Loucy (cell line): ENCODE measurements at regions not wholly inside any gene's neighbourhood (a gene's known extent, or its start where the extent isn't known, plus 50 kb on each side); places are given as distances from the start of the nearest gene placed in this dataset.

Experiments used
- EZH2phosphoT487 ChIP-seq: fragments of 200-600 bp; IDR thresholded peaks from 2 replicates; pipeline ENCODE4 v1.6.1; 2018; ENCODE audit warnings: antibody characterized with exemption, mild to moderate bottlenecking, moderate library complexity, borderline replicate concordance
- TF ChIP-seq, protein P1 (sequence below): fragments of 200-600 bp; sonication (generic); conservative IDR thresholded peaks from 2 replicates; pipeline ENCODE4 v1.5.1; 2014; ENCODE audit warnings: mild to moderate bottlenecking, antibody characterized with exemption, low read length

DNA sequence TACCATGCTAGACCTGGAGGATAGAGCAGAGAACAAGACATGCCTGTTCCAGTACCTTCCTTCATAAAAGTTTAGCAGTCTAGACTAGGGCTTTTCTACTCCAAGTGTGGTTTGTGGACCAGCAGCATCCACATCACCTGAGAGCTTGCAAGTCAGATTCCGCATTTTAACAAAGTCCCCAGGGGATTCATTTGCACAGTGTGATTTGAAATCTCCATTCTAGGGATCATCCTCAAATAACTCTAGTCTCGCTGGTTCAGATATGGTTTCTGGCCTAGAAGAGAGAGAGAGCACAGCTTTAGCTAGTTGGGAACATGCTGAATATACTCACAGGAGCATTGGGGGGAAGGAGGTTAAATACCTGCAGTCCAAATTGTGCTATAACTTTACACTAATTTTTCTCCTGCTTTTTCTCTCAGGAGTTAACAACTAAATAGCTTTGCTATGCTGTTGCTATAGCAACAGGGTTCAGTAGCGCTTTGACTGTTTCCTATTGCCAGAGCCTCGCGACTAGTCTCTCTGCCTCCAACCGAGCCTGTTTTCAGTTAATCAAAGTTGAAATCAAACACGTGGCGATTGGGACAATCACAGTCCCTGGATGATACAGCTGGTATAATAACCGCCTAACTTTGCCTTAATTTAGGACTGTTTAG, 64.0 kb upstream of the RASGRF1 start:
- TF ChIP-seq, protein P1, sequence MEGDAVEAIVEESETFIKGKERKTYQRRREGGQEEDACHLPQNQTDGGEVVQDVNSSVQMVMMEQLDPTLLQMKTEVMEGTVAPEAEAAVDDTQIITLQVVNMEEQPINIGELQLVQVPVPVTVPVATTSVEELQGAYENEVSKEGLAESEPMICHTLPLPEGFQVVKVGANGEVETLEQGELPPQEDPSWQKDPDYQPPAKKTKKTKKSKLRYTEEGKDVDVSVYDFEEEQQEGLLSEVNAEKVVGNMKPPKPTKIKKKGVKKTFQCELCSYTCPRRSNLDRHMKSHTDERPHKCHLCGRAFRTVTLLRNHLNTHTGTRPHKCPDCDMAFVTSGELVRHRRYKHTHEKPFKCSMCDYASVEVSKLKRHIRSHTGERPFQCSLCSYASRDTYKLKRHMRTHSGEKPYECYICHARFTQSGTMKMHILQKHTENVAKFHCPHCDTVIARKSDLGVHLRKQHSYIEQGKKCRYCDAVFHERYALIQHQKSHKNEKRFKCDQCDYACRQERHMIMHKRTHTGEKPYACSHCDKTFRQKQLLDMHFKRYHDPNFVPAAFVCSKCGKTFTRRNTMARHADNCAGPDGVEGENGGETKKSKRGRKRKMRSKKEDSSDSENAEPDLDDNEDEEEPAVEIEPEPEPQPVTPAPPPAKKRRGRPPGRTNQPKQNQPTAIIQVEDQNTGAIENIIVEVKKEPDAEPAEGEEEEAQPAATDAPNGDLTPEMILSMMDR = no peak
- no peak for TF ChIP-seq EZH2phosphoT487
